Right atrium auricular region (tissue), 2 donors: ENCODE measurements at regions not wholly inside any gene's neighbourhood (a gene's known extent, or its start where the extent isn't known, plus 50 kb on each side); places are given as distances from the start of the nearest gene placed in this dataset.

Experiments
- DNase-seq: peaks from one replicate; pipeline ENCODE4 v3.0.0-alpha.2; 2019; ENCODE audit warnings: low spot score
- H3K27ac ChIP-seq, 2 donors: fragments of 200-600 bp; sonication (generic); 1 replicate in 1 of 2; 2 replicates in 1 of 2; pipeline ENCODE4 v1.5.1; 2016 to 2019
- H3K27me3 ChIP-seq, 2 donors: fragments of 200-600 bp; sonication (generic); one replicate each; pipeline versions ENCODE4 v1.5.1 to v1.6.0; 2017 to 2019
- H3K36me3 ChIP-seq: fragments of 200-600 bp; sonication (generic); one replicate; pipeline ENCODE4 v1.5.1; 2016
- H3K4me1 ChIP-seq, 2 donors: fragments of 200-600 bp; sonication (generic); one replicate each; pipeline versions ENCODE4 v1.5.1 to v1.6.0; 2017 to 2019
- H3K4me3 ChIP-seq, 2 donors: fragments of 200-600 bp; sonication (generic); 1 replicate in 1 of 2; 2 replicates in 1 of 2; pipeline ENCODE4 v1.5.1; 2017 to 2019; ENCODE audit warnings: mild to moderate bottlenecking in 1 of 2, moderate library complexity in 1 of 2
- H3K9me3 ChIP-seq, 2 donors: fragments of 200-600 bp; sonication (generic); one replicate each; pipeline ENCODE4 v1.5.1; 2019
- CTCF ChIP-seq, 2 donors: fragments of 200-600 bp; sonication (generic); IDR thresholded peaks; one replicate each; pipeline ENCODE4 v1.5.1; 2019; ENCODE audit warnings: antibody characterized with exemption in 2 of 2

- no peak for TF ChIP-seq CTCF (IDR thresholded peaks at IDR 0.05)
- no peak overlapping the region for H3K4me3 ChIP-seq
- H3K9me3 ChIP-seq, result peaks cover 0 to 13% of the 10 kb centered on the region in 2 donors
- no peaks in the 10 kb centered on the region for H3K36me3 ChIP-seq
- no peak overlapping the region for H3K27ac ChIP-seq
- H3K27me3 ChIP-seq, result no peaks in the 10 kb centered on the region
- DNase-seq, result no peak
- no peaks in the 10 kb centered on the region for H3K4me1 ChIP-seq
Observed at GRCh38 chr16:86457501-86458148, 52.7 kb upstream of the FOXF1 start.

- Histone ChIP-seq H3K27me3 (no peaks in the 10 kb centered on the region), H3K9me3 (peaks cover 0 to 13% of the 10 kb centered on the region in 2 donors), H3K4me1 (no peaks in the 10 kb centered on the region), H3K36me3 (no peaks in the 10 kb centered on the region), H3K27ac (no peak overlapping the region), H3K4me3 (no peak overlapping the region)
- DNase-seq, result no peak
- TF ChIP-seq CTCF (IDR thresholded peaks at IDR 0.05), result no peak
Observed at GRCh38 chr16:86458149-86458777, 52.1 kb upstream of the FOXF1 start.

DNA sequence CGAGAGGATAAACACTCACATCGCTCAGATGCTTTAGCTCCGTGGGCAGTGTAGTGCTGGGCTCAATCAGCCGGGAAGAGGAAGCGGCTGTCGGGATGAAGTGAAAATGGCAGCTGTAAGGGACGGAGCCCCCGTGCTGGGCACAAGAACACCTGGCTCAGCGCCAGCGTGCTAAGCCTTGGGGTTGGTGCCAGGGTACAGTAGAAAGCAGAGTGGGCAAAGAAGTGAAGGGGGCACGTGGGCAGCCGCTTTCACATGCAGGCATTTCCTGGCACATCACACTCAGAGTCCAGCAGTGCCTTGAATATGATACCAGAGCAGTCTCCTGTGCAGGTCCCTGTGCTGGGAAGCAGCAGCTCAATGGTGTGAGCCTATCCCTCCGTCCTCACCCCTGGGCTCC is 51.1 kb upstream of the FOXF1 start:
- no peak for TF ChIP-seq CTCF (IDR thresholded peaks at IDR 0.05)
- Histone ChIP-seq H3K4me3 (no peak overlapping the region), H3K9me3 (peaks cover 0 to 13% of the 10 kb centered on the region in 2 donors), H3K27ac (no peak overlapping the region), H3K27me3 (no peaks in the 10 kb centered on the region), H3K4me1 (no peaks in the 10 kb centered on the region), H3K36me3 (no peaks in the 10 kb centered on the region)
- DNase-seq, result no peak
